Activated naive CD8-positive, alpha-beta T cell treated with anti-CD3 and anti-CD28 coated beads, Interleukin-2, amount 50 U/mL, for 24 hours (primary cell): ENCODE measurements at regions not wholly inside any gene's neighbourhood (a gene's known extent, or its start where the extent isn't known, plus 50 kb on each side); places are given as distances from the start of the nearest gene placed in this dataset.
"Not testable (repeated sequence)": the region's sequence is repeated elsewhere in the genome, so short reads cannot be mapped to it uniquely, and the experiment has no call there.

Experiments used
- ATAC-seq: fragments of 150-1000 bp; cut with Tn5 transposase; one replicate; pipeline ENCODE4 v1.10.0; 2021
- DNase-seq: peaks from one replicate; pipeline ENCODE4 v3.0.0; 2021
- H3K27ac Mint-ChIP-seq: one replicate; pipeline ENCODE4 v1.8.0; 2021; ENCODE audit warnings: mild to moderate bottlenecking, mixed read lengths
- H3K27me3 Mint-ChIP-seq: one replicate; pipeline ENCODE4 v1.8.0; 2021; ENCODE audit warnings: mixed read lengths
- H3K36me3 Mint-ChIP-seq: one replicate; pipeline ENCODE4 v1.8.0; 2021; ENCODE audit warnings: low read depth, mixed read lengths
- H3K4me1 Mint-ChIP-seq: one replicate; pipeline ENCODE4 v1.8.0; 2021; ENCODE audit warnings: mixed read lengths
- H3K4me3 Mint-ChIP-seq: one replicate; pipeline ENCODE4 v1.8.0; 2021; ENCODE audit warnings: mild to moderate bottlenecking, moderate library complexity, mixed read lengths
- H3K9me3 Mint-ChIP-seq: one replicate; pipeline ENCODE4 v1.8.0; 2021; ENCODE audit warnings: mixed read lengths

- no peaks in the 10 kb centered on the region for H3K36me3 Mint-ChIP-seq
- no peak overlapping the region for H3K27ac Mint-ChIP-seq
- no peak overlapping the region for H3K4me3 Mint-ChIP-seq
- ATAC-seq, result no peak
- H3K9me3 Mint-ChIP-seq, result peaks cover 3% of the 10 kb centered on the region
- no peaks in the 10 kb centered on the region for H3K27me3 Mint-ChIP-seq
- no peaks in the 10 kb centered on the region for H3K4me1 Mint-ChIP-seq
- no peak for DNase-seq
These were observed 307.5 kb upstream of the ANXA10 start for GRCh38 chr4:167784826-167785225.

- H3K4me1 Mint-ChIP-seq, result no peaks in the 10 kb centered on the region
- no peaks in the 10 kb centered on the region for H3K36me3 Mint-ChIP-seq
- H3K27ac Mint-ChIP-seq, result no peak overlapping the region
These were observed 306.8 kb upstream of the ANXA10 start for GRCh38 chr4:167785523-167785922.

GRCh38 chr4:167786504-167786903 lies 305.8 kb upstream of the ANXA10 start:
- ATAC-seq (no peak), DNase-seq (no peak)
- no peaks in the 10 kb centered on the region for H3K27me3 Mint-ChIP-seq
- H3K27ac Mint-ChIP-seq, result no peak overlapping the region
- no peak overlapping the region for H3K4me3 Mint-ChIP-seq
- H3K4me1 Mint-ChIP-seq, result no peaks in the 10 kb centered on the region
- H3K36me3 Mint-ChIP-seq, result no peaks in the 10 kb centered on the region
- H3K9me3 Mint-ChIP-seq, result peaks cover 2% of the 10 kb centered on the region

More at GRCh38 chr4:167785523-167785922, 306.8 kb upstream of the ANXA10 start:
- no peak overlapping the region for H3K4me3 Mint-ChIP-seq
- no peaks in the 10 kb centered on the region for H3K27me3 Mint-ChIP-seq
- ATAC-seq, result no peak
- H3K9me3 Mint-ChIP-seq, result no peaks in the 10 kb centered on the region
- DNase-seq, result no peak

GRCh38 chr4:167787231-167787630 lies 305.1 kb upstream of the ANXA10 start:
- H3K4me3 Mint-ChIP-seq, result no peak overlapping the region
- H3K27me3 Mint-ChIP-seq, result no peaks in the 10 kb centered on the region
- ATAC-seq, result no peak
- H3K9me3 Mint-ChIP-seq, result peaks cover 6% of the 10 kb centered on the region
- DNase-seq, result no peak
- no peaks in the 10 kb centered on the region for H3K4me1 Mint-ChIP-seq
- H3K27ac Mint-ChIP-seq, result no peak overlapping the region
- H3K36me3 Mint-ChIP-seq, result no peaks in the 10 kb centered on the region

- no peak for ATAC-seq
- H3K4me3 Mint-ChIP-seq, result no peak overlapping the region
- no peak for DNase-seq
- H3K4me1 Mint-ChIP-seq, result no peaks in the 10 kb centered on the region
- no peaks in the 10 kb centered on the region for H3K27me3 Mint-ChIP-seq
- no peaks in the 10 kb centered on the region for H3K9me3 Mint-ChIP-seq
- no peak overlapping the region for H3K27ac Mint-ChIP-seq
- H3K36me3 Mint-ChIP-seq, result no peaks in the 10 kb centered on the region
These were observed 289.7 kb upstream of the ANXA10 start for GRCh38 chr4:167802463-167803212.

- Mint-ChIP-seq H3K4me1 (no peaks in the 10 kb centered on the region), H3K4me3 (no peak overlapping the region), H3K27ac (no peak overlapping the region), H3K36me3 (no peaks in the 10 kb centered on the region), H3K27me3 (no peaks in the 10 kb centered on the region), H3K9me3 (peaks cover 7% of the 10 kb centered on the region)
- no peak for ATAC-seq
- DNase-seq, result no peak
These were observed 280.4 kb upstream of the ANXA10 start for GRCh38 chr4:167811958-167812357.

- no peak for DNase-seq
- Mint-ChIP-seq H3K4me1 (no peaks in the 10 kb centered on the region), H3K4me3 (no peak overlapping the region), H3K36me3 (no peaks in the 10 kb centered on the region), H3K9me3 (no peaks in the 10 kb centered on the region), H3K27me3 (no peaks in the 10 kb centered on the region), H3K27ac (no peak overlapping the region)
- no peak for ATAC-seq
These were observed 266.1 kb upstream of the ANXA10 start for GRCh38 chr4:167826281-167826680.

GRCh38 chr4:167831855-167832254 lies 260.5 kb upstream of the ANXA10 start:
- Mint-ChIP-seq H3K27me3 (no peaks in the 10 kb centered on the region), H3K4me1 (no peaks in the 10 kb centered on the region), H3K27ac (no peak overlapping the region), H3K4me3 (no peak overlapping the region), H3K36me3 (no peaks in the 10 kb centered on the region), H3K9me3 (no peaks in the 10 kb centered on the region)
- ATAC-seq, result no peak
- DNase-seq, result no peak

GRCh38 chr4:167838686-167839085 lies 253.7 kb upstream of the ANXA10 start:
- Mint-ChIP-seq H3K36me3 (no peaks in the 10 kb centered on the region), H3K27ac (no peak overlapping the region), H3K9me3 (peaks cover 4% of the 10 kb centered on the region), H3K4me1 (no peaks in the 10 kb centered on the region), H3K27me3 (no peaks in the 10 kb centered on the region), H3K4me3 (no peak overlapping the region)
- ATAC-seq (no peak), DNase-seq (no peak)

- Mint-ChIP-seq H3K4me3 (no peak overlapping the region), H3K27me3 (no peaks in the 10 kb centered on the region), H3K27ac (no peak overlapping the region), H3K4me1 (no peaks in the 10 kb centered on the region), H3K9me3 (peaks cover 4% of the 10 kb centered on the region), H3K36me3 (no peaks in the 10 kb centered on the region)
- DNase-seq, result no peak
- ATAC-seq, result no peak
These were observed 249.8 kb upstream of the ANXA10 start for GRCh38 chr4:167842487-167842886.

- ATAC-seq, result no peak
- H3K36me3 Mint-ChIP-seq, result no peaks in the 10 kb centered on the region
- no peak for DNase-seq
These were observed 237.5 kb upstream of the ANXA10 start for GRCh38 chr4:167854881-167855280.

GRCh38 chr4:167858127-167858526 lies 234.2 kb upstream of the ANXA10 start:
- not testable (repeated sequence) for H3K27ac Mint-ChIP-seq, H3K36me3 Mint-ChIP-seq, DNase-seq, H3K27me3 Mint-ChIP-seq, H3K4me1 Mint-ChIP-seq, H3K9me3 Mint-ChIP-seq, H3K4me3 Mint-ChIP-seq, ATAC-seq

More at GRCh38 chr4:167854881-167855280, 237.5 kb upstream of the ANXA10 start:
- H3K4me1 Mint-ChIP-seq, result no peaks in the 10 kb centered on the region
- H3K27me3 Mint-ChIP-seq, result no peaks in the 10 kb centered on the region
- H3K27ac Mint-ChIP-seq, result no peak overlapping the region
- no peaks in the 10 kb centered on the region for H3K9me3 Mint-ChIP-seq
- H3K4me3 Mint-ChIP-seq, result no peak overlapping the region

- Mint-ChIP-seq H3K4me1 (no peaks in the 10 kb centered on the region), H3K9me3 (no peaks in the 10 kb centered on the region), H3K36me3 (no peaks in the 10 kb centered on the region), H3K27me3 (no peaks in the 10 kb centered on the region), H3K4me3 (no peak overlapping the region), H3K27ac (no peak overlapping the region)
- no peak for DNase-seq
- ATAC-seq, result no peak
These were observed 225.1 kb upstream of the ANXA10 start for GRCh38 chr4:167867191-167867590.

- Mint-ChIP-seq H3K4me1 (no peaks in the 10 kb centered on the region), H3K36me3 (no peaks in the 10 kb centered on the region), H3K27ac (no peak overlapping the region), H3K9me3 (no peaks in the 10 kb centered on the region), H3K27me3 (no peaks in the 10 kb centered on the region), H3K4me3 (no peak overlapping the region)
- no peak for DNase-seq
- ATAC-seq, result no peak
These were observed 224.2 kb upstream of the ANXA10 start for GRCh38 chr4:167868163-167868562.

- DNase-seq (no peak), ATAC-seq (no peak)
- H3K36me3 Mint-ChIP-seq, result no peaks in the 10 kb centered on the region
These were observed 218.8 kb upstream of the ANXA10 start for GRCh38 chr4:167873496-167873895.

GRCh38 chr4:167876091-167876490 lies 216.2 kb upstream of the ANXA10 start:
- not testable (repeated sequence) for ATAC-seq, H3K4me3 Mint-ChIP-seq, H3K4me1 Mint-ChIP-seq, H3K36me3 Mint-ChIP-seq, H3K9me3 Mint-ChIP-seq, H3K27me3 Mint-ChIP-seq, H3K27ac Mint-ChIP-seq, DNase-seq

More at GRCh38 chr4:167873496-167873895, 218.8 kb upstream of the ANXA10 start:
- no peak overlapping the region for H3K27ac Mint-ChIP-seq
- H3K4me3 Mint-ChIP-seq, result no peak overlapping the region
- H3K4me1 Mint-ChIP-seq, result no peaks in the 10 kb centered on the region
- H3K9me3 Mint-ChIP-seq, result peaks cover 5% of the 10 kb centered on the region
- H3K27me3 Mint-ChIP-seq, result no peaks in the 10 kb centered on the region
